ENCODE measurements at regions not wholly inside any gene's neighbourhood (a gene's known extent, or its start where the extent isn't known, plus 50 kb on each side); places are given as distances from the start of the nearest gene placed in this dataset.

- DNase-seq, result no peak
These were observed 105.5 kb upstream of the BACH2 start for GRCh38 chr6:90401933-90402830.

DNA sequence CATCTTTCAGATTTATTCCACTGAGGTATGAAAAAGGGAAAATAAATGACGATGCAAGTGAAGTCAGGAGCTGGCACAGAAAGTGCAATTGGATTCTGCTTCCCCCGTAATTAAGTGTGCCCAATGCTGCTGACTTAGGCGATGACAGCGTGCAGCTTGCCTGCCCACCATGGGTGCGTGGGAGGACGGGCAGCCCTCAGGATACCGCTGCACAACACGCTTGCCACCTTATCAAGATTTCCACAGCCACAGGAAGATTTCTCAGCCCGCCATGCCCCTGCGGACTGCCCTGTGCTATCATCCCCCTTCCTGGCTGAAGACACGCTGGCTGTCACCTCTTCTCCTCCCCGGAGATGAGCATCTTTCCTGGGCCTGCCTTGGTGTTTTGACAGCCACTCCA lies 103.3 kb upstream of the BACH2 start:
- no peak for DNase-seq

GRCh38 chr6:90397929-90398674 lies 101.5 kb upstream of the BACH2 start:
- DNase-seq, result no peak

DNA sequence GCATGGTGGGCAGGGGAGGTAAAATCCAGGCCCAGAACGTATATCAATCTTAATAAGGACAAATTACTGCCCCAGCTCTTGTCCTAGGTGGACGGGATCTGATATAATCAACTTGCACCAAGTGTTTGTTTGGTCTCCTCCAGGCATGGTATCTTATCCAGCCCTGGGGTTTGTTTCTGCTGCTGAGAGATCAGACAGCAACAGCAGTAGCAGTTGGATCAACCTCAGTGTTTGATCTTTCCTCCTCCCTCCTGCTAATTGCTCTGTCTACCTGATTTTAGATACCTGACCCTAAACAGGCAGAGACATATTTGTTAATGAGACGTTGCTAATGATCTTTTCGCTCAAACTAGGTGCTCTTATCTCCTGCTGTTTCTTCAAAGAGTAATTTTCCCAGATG lies 100.4 kb upstream of the BACH2 start:
- DNase-seq, result no peak

- peak; percentile 38 for DNase-seq
These were observed 96.7 kb upstream of the BACH2 start for GRCh38 chr6:90393232-90393884.

DNA sequence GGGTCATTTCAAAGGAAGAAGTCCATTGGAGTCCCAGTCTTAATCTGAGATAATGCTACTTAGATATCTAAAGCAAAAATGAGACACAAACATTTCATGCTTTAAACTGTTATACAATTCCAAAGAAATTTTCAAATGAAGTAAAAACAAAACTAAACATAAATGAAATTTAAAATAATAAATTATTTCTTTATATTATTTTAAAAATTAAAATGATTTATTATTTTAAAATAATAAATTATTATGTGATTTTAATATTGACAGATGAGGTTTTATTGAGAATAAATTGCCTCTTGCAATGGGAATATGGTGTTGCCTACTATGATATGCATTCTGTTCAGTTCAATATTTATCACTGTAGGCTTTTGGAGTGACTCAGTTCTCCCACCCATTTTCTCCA lies 93.7 kb upstream of the BACH2 start:
- DNase-seq, result no peak

DNA sequence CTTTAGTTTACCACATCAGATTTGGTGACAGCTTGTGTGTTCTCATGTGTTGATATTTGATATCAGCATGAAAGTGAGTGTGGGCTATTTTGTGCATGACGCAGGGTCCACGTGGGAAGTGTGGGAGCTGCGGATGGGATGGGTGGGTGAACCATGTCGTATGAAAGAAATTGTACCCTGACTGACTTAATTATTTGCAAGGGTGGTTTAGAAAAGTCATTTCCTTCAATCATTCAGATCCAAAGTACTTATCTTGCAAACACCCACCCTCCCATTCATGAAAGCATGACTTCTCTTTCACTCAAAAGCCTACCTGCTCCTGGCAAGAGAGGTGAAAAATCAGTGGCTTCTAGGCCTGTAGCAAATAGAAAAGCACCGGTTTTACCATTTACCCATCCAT lies 91.8 kb upstream of the BACH2 start:
- no peak for DNase-seq

DNA sequence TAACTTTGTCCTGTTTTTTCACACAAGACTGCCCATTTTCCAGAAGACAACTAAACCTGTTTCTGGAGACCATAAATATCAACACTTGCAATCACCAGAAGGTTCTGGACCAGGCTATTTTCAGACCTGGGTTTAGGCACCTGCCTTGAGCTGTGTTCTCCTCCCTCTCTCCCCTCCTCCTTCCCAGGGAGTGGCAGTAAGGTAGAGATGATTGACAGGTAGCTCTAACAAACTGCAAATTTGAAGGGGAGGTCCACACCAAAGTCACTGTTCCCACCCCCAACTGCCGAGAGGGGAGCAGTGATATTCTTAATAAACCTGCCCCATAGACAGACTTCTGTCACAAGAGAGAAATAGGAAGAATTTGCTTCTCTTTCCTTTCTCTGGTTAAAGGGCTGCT lies 91.2 kb upstream of the BACH2 start:
- no peak for DNase-seq

- DNase-seq, result no peak
These were observed 90.7 kb upstream of the BACH2 start for GRCh38 chr6:90387383-90387775.

GRCh38 chr6:90386399-90387382 lies 90.0 kb upstream of the BACH2 start:
- DNase-seq, result no peak

- no peak for DNase-seq
These were observed 89.2 kb upstream of the BACH2 start for GRCh38 chr6:90385759-90386313.

GRCh38 chr6:90384720-90385119 lies 88.1 kb upstream of the BACH2 start:
- no peak for DNase-seq

DNA sequence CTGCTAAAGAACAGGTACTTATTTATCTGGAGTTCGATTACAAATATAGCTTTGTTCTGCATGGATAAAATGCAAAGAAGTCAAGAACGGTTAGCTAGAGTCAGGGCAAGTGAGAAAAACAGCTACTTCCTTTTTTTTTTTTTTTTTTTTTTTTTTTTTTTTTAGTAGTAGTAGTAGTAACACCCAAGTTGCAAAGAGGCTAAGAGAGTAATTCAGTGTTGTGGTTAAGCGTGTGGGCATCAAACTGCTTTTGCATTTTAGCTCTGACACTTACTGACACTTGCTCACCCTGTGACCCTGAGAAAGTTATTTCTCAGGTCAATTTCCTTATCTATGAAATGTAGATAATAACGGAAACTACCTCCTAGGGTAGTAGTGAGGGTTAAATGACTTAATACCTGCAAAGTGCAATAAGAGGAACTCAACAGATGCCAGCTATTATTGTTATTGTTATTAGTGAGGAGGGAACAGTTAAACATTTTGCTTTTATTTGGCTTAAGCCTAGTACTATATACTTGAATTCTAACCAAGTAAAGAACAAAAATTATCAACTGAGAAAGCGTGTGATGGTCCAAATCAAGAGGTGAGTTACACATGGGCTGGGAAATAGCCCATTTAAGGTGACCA lies 86.7 kb upstream of the BACH2 start:
- no peak for DNase-seq

DNA sequence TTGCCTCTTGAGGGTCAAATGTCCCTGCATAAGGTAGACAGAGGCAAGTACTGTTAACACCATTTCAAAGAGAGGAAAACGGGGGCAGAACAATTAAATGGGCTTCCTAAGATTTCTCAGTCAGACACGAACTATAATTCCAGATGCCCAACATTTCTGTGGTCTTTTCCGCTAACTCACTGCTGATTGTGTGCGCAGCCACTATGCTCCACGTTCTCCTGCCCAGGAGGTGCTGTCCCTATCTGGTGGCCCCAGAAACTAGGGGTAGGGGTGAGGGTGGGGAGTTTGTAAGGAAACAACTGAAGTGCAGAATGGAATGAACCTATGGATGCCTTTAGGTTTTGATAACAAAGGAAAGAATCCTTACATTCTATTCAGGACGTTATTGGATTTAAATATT lies 86.1 kb upstream of the BACH2 start:
- DNase-seq, result no peak

- DNase-seq, result no peak
These were observed 79.2 kb upstream of the BACH2 start for GRCh38 chr6:90375681-90376439.

DNA sequence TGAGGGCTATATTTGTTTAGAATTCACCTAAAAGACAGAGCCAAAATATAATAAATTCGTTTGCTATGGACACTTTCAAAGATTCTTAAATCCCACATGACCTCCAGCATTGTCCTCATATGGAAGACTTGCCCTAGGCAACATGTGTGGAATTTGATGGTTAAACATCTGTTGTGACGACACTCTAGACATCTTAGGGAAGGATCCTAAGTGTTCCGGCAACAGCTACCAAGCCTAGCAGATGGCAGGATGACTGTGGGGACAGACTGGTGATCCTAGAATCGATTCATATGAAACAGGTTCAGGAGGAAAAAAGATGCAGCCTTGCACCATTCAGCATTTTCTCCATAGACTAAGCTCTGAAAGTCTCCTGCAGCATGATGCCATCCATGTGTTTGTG lies 77.6 kb upstream of the BACH2 start:
- DNase-seq, result no peak

- DNase-seq, result no peak
These were observed 76.2 kb upstream of the BACH2 start for GRCh38 chr6:90372885-90373284.

- no peak for DNase-seq
These were observed 75.8 kb upstream of the BACH2 start for GRCh38 chr6:90372450-90372849.

DNA sequence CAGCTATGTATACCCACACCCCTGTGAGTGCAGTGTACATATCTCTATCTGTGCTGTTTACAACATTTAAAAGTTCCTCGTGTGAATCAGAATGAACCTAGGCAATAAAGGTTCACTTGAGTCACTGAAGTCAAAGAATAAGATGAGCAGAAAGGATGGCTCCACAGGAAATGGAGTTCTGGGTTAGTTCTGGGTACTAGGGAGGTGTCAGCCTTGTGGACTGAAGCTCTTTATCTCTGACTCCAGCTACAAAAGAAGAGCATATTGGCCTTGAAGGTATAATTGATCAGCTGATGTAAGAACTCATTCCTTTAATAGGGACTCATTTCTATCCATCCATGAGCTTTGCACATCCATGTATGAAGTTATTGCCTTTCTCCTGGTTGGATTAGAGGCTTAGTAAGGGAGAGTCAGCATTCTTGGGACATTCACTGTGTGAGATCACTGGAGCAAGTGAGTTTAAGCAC lies 73.9 kb upstream of the BACH2 start:
- DNase-seq, result no peak

DNA sequence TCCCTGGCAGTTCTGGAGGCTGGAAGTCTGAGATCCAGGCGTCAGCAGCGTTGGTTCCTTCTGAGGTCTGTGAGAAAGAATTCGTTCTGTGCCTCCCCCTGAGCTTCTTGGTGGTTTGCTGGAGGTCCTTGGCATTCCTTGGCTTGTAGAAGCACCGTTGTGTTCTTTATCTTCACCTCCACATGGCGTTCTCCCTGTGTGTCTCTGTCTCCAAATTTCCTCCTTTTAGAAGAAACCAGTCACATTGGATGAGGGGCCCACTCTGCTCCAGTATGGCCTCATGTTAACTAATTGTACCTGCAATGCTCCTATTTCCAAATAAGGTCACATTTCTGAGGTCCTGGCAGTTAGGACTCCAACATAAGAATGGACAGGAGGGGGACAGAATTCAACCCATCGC lies 73.0 kb upstream of the BACH2 start:
- DNase-seq, result no peak

GRCh38 chr6:90369024-90369519 lies 72.4 kb upstream of the BACH2 start:
- DNase-seq, result no peak

Data from NCI-H2227 treated with DMSO at 0.1 percent for 48 hours (cell line).